Stimulated activated CD4-positive, alpha-beta T cell treated with anti-CD3 and anti-CD28 coated beads, Interleukin-12 subunit alpha, Interleukin-12 subunit beta, amount 100 ng/mL, for 4 hours (primary cell): ENCODE measurements at regions not wholly inside any gene's neighbourhood (a gene's known extent, or its start where the extent isn't known, plus 50 kb on each side); places are given as distances from the start of the nearest gene placed in this dataset.

Experiments used
- DNase-seq: peaks from one replicate; pipeline ENCODE4 v3.0.0-alpha.2; 2020

GRCh38 chr9:515665-516064, 301.0 kb downstream of the DOCK8 start:
- no peak for DNase-seq

GRCh38 chr9:517993-518392, 303.3 kb downstream of the DOCK8 start:
- DNase-seq, result no peak

GRCh38 chr9:518540-518939, 303.9 kb downstream of the DOCK8 start:
- no peak for DNase-seq

- no peak for DNase-seq
Observed at GRCh38 chr9:519579-519978, 304.9 kb downstream of the DOCK8 start.

- DNase-seq, result no peak
Observed at GRCh38 chr9:520302-520701, 305.6 kb downstream of the DOCK8 start.

GRCh38 chr9:522190-522589, 307.5 kb downstream of the DOCK8 start:
- no peak for DNase-seq

GRCh38 chr9:522658-523057, 308.0 kb downstream of the DOCK8 start:
- no peak for DNase-seq

GRCh38 chr9:523444-523843, 308.8 kb downstream of the DOCK8 start:
- no peak for DNase-seq

GRCh38 chr9:524008-524407, 309.3 kb downstream of the DOCK8 start:
- DNase-seq, result no peak

- DNase-seq, result no peak
Observed at GRCh38 chr9:526904-527591, 312.4 kb downstream of the DOCK8 start.

- no peak for DNase-seq
Observed at GRCh38 chr9:529731-530130, 311.8 kb upstream of the DMRT1 start.

GRCh38 chr9:530681-531080, 310.8 kb upstream of the DMRT1 start:
- no peak for DNase-seq

GRCh38 chr9:532707-533106, 308.8 kb upstream of the DMRT1 start:
- no peak for DNase-seq

GRCh38 chr9:534886-535285, 306.6 kb upstream of the DMRT1 start:
- no peak for DNase-seq

GRCh38 chr9:535356-535755, 306.1 kb upstream of the DMRT1 start:
- DNase-seq, result no peak

GRCh38 chr9:536597-537511, 304.6 kb upstream of the DMRT1 start:
- no peak for DNase-seq

GRCh38 chr9:543478-543877, 298.0 kb upstream of the DMRT1 start:
- DNase-seq, result no peak

GRCh38 chr9:545480-545879, 296.0 kb upstream of the DMRT1 start:
- DNase-seq, result no peak

- DNase-seq, result no peak
Observed at GRCh38 chr9:546235-546634, 295.3 kb upstream of the DMRT1 start.

GRCh38 chr9:546797-547223, 294.7 kb upstream of the DMRT1 start:
- no peak for DNase-seq

- DNase-seq, result no peak
Observed at GRCh38 chr9:547314-547713, 294.2 kb upstream of the DMRT1 start.

- no peak for DNase-seq
Observed at GRCh38 chr9:549455-549997, 292.0 kb upstream of the DMRT1 start.

- DNase-seq, result no peak
Observed at GRCh38 chr9:550333-550732, 291.2 kb upstream of the DMRT1 start.
